GM23248 (cell line): ENCODE measurements at regions not wholly inside any gene's neighbourhood (a gene's known extent, or its start where the extent isn't known, plus 50 kb on each side); places are given as distances from the start of the nearest gene placed in this dataset.

Experiments
- DNase-seq: peaks from one replicate; pipeline ENCODE4 v3.0.0-alpha.2; 2015
- H2AFZ ChIP-seq: fragments of 200-600 bp; sonication (generic); 2 replicates; pipeline ENCODE4 v1.6.1; 2016; ENCODE audit warnings: antibody characterized with exemption
- H3F3A ChIP-seq: fragments of 200-600 bp; sonication (generic); 2 replicates; pipeline ENCODE4 v1.6.1; 2016; ENCODE audit warnings: mild to moderate bottlenecking, antibody characterized with exemption, mixed run types; ENCODE audit not compliant: insufficient read depth
- H3K27ac ChIP-seq: fragments of 200-600 bp; sonication (generic); 2 replicates; pipeline ENCODE4 v1.5.1; 2016; ENCODE audit warnings: mild to moderate bottlenecking
- H3K27me3 ChIP-seq: fragments of 200-600 bp; sonication (generic); replicated peaks from 2 replicates; pipeline ENCODE4 v1.6.1; 2016; ENCODE audit warnings: mild to moderate bottlenecking; ENCODE audit not compliant: insufficient read depth
- H3K36me3 ChIP-seq: fragments of 200-600 bp; sonication (generic); 2 replicates; pipeline ENCODE4 v1.6.1; 2016; ENCODE audit warnings: low read depth, mild to moderate bottlenecking
- H3K4me1 ChIP-seq: fragments of 200-600 bp; sonication (generic); 2 replicates; pipeline ENCODE4 v1.6.1; 2016; ENCODE audit warnings: mild to moderate bottlenecking; ENCODE audit not compliant: insufficient read depth
- H3K4me2 ChIP-seq: fragments of 200-600 bp; sonication (generic); one replicate; pipeline ENCODE4 v1.6.1; 2016; ENCODE audit warnings: mild to moderate bottlenecking; ENCODE audit not compliant: unreplicated experiment
- H3K4me3 ChIP-seq: fragments of 200-600 bp; sonication (generic); 2 replicates; pipeline ENCODE4 v1.5.1; 2016; ENCODE audit warnings: mild to moderate bottlenecking
- H3K79me2 ChIP-seq: fragments of 200-600 bp; sonication (generic); 2 replicates; pipeline ENCODE4 v1.6.1; 2016; ENCODE audit warnings: mild to moderate bottlenecking; ENCODE audit not compliant: insufficient read depth
- H3K9ac ChIP-seq: fragments of 200-600 bp; sonication (generic); 2 replicates; pipeline ENCODE4 v1.6.1; 2016; ENCODE audit warnings: mild to moderate bottlenecking
- H3K9me2 ChIP-seq: fragments of 200-600 bp; sonication (generic); 2 replicates; pipeline ENCODE4 v1.6.1; 2016; ENCODE audit warnings: mixed run types, mild to moderate bottlenecking, moderate library complexity; ENCODE audit not compliant: insufficient read depth
- H3K9me3 ChIP-seq: fragments of 200-600 bp; sonication (generic); one replicate; pipeline ENCODE4 v1.6.1; 2017; ENCODE audit warnings: low read depth
- H4K20me1 ChIP-seq: fragments of 200-600 bp; sonication (generic); 2 replicates; pipeline ENCODE4 v1.6.0; 2016; ENCODE audit not compliant: insufficient read depth
- EZH2 ChIP-seq: fragments of 200-600 bp; sonication (generic); IDR thresholded peaks from 2 replicates; pipeline ENCODE4 v1.6.1; 2018; ENCODE audit warnings: antibody characterized with exemption, mild to moderate bottlenecking; ENCODE audit not compliant: insufficient read depth, poor library complexity, severe bottlenecking
- EZH2phosphoT487 ChIP-seq: fragments of 200-600 bp; sonication (generic); IDR thresholded peaks from 2 replicates; pipeline ENCODE4 v1.6.1; 2018; ENCODE audit warnings: antibody characterized with exemption, moderate library complexity, mild to moderate bottlenecking, low read depth; ENCODE audit not compliant: insufficient read depth
- WGBS, 2 experiments: methylation state at CpG; one replicate each; pipeline ENCODE4 v1.1.6; 2015 to 2017; ENCODE audit warnings: low lambda C conversion rate in 2 of 2, low coverage in 1 of 2; ENCODE audit errors: missing lambda C conversion rate in 2 of 2; 5-methylcytosine and 5-hydroxymethylcytosine counted together
- in situ Hi-C: fragments of 300-500 bp; cut with MboI; formaldehyde crosslinking; loops from 2 replicates; pipeline ENCODE4 v1.15.0; 2020

DNA sequence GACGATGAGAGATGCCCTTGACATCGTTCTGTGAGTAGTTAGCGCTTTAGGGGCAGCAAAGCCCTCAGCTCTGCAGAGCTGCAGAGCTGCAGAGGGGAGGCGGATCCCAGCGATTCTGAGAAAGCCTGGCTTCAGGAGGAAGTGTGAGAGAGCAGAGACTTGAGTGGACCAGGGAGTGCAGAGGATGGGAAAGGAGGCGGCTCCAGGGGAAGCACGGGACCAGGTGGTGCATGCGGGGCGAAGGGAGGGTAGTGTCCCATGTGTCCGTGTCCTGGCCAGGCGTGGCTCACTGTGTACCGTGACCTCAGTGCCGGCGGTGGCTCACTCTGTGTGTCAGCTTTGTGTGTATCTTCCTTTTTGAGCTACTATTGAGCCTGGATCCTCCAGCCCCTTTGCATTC is 250.8 kb upstream of the PITRM1 start:
- H3K27me3 ChIP-seq = no peaks in the 10 kb centered on the region
- H3K9ac ChIP-seq = no peak overlapping the region
- H3K79me2 ChIP-seq = no peaks in the 10 kb centered on the region
- in situ Hi-C loops = no loop called here
- H3K9me3 ChIP-seq = no peaks in the 10 kb centered on the region
- no peak overlapping the region for H2AFZ ChIP-seq
- no peaks in the 10 kb centered on the region for H4K20me1 ChIP-seq
- H3K4me3 ChIP-seq = no peak overlapping the region
- no peak for DNase-seq
- H3K9me2 ChIP-seq = no peaks in the 10 kb centered on the region
- TF ChIP-seq EZH2phosphoT487 (no peak), EZH2 (no peak)
- peaks cover 13% of the 10 kb centered on the region for H3K4me1 ChIP-seq
- H3F3A ChIP-seq = no peaks in the 10 kb centered on the region
- WGBS, 2 experiments = 86 to 88% methylated on average over 13 to 14 of the region's 14 CpGs
- H3K36me3 ChIP-seq = no peaks in the 10 kb centered on the region
- no peak overlapping the region for H3K27ac ChIP-seq
- H3K4me2 ChIP-seq = no peak overlapping the region

DNA sequence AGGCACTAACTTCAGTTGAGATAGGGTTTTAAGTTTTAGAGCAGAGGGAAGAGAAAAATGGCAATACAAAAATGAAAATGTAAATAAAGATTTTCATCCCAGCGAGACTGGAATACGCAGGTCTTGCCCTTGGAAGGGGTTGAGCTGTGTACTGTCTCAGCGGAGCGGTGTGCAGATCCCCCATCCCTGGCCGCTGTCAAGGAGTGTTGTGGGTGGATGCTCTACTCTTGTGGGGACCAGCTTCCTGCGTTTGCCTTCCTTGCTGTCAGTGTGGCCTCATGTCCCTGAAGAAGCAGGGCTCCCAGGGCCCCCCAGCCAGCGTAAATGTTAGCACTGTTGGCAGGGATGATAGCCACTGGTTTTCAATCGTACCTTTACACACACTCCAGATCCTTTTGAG is 249.7 kb upstream of the PITRM1 start:
- Histone ChIP-seq H3K9me3 (no peaks in the 10 kb centered on the region), H3K79me2 (no peaks in the 10 kb centered on the region), H2AFZ (no peak overlapping the region), H4K20me1 (no peaks in the 10 kb centered on the region), H3F3A (no peaks in the 10 kb centered on the region), H3K36me3 (no peaks in the 10 kb centered on the region), H3K9me2 (no peaks in the 10 kb centered on the region), H3K4me3 (no peak overlapping the region), H3K27me3 (no peaks in the 10 kb centered on the region), H3K27ac (no peak overlapping the region), H3K4me2 (no peak overlapping the region), H3K4me1 (peaks cover 13% of the 10 kb centered on the region), H3K9ac (no peak overlapping the region)
- TF ChIP-seq EZH2phosphoT487 = no peak
- no peak for TF ChIP-seq EZH2
- 86 to 88% methylated on average over 8 of the region's 8 CpGs for WGBS, 2 experiments
- in situ Hi-C loops = no loop called here
- DNase-seq = no peak

DNA sequence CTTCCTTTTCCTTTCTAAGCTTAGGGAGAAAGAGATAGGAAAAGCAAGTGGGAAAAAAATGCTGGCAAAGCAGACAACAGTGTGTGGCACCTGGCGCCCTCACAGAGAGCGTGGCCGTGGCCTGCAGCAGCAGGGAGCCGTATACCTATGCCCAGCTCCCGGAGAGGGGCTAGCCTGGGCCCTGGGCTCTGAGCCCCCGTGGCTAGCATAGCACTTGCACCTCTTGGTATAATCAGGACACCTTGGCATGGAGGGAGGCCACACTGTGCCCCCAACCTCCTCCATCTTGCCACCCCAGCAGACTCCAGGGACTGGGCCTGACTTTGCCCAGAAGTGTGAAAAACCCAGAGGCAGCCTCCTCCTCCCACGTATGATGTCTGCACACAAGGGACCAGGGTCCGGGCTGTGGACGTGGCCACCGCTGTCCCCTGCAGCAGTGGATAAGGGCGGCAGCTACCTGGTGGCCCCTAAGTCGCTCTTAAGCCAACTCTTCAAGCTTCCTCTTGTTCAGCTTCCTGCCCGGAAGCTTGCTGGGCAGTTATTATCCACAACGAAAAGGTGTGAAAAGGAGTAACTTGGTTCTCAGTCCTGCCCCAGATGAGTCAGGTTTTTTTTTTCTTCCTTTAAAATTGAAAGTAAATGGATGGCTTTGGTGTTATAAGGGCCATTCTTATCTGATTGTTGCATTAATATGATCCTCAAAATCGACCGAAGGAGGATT is 249.1 kb upstream of the PITRM1 start:
- no peaks in the 10 kb centered on the region for H4K20me1 ChIP-seq
- TF ChIP-seq EZH2 (no peak), EZH2phosphoT487 (no peak)
- in situ Hi-C loops = no loop called here
- no peaks in the 10 kb centered on the region for H3K9me2 ChIP-seq
- H3F3A ChIP-seq = no peaks in the 10 kb centered on the region
- peaks cover 10% of the 10 kb centered on the region for H3K4me1 ChIP-seq
- no peak overlapping the region for H3K4me2 ChIP-seq
- H3K9me3 ChIP-seq = no peaks in the 10 kb centered on the region
- H3K36me3 ChIP-seq = no peaks in the 10 kb centered on the region
- H2AFZ ChIP-seq = no peak overlapping the region
- no peak overlapping the region for H3K4me3 ChIP-seq
- H3K27ac ChIP-seq = no peak overlapping the region
- WGBS, 2 experiments = 79 to 80% methylated on average over 16 of the region's 16 CpGs
- H3K9ac ChIP-seq = no peak overlapping the region
- H3K27me3 ChIP-seq = no peaks in the 10 kb centered on the region
- no peak for DNase-seq
- H3K79me2 ChIP-seq = no peaks in the 10 kb centered on the region

DNA sequence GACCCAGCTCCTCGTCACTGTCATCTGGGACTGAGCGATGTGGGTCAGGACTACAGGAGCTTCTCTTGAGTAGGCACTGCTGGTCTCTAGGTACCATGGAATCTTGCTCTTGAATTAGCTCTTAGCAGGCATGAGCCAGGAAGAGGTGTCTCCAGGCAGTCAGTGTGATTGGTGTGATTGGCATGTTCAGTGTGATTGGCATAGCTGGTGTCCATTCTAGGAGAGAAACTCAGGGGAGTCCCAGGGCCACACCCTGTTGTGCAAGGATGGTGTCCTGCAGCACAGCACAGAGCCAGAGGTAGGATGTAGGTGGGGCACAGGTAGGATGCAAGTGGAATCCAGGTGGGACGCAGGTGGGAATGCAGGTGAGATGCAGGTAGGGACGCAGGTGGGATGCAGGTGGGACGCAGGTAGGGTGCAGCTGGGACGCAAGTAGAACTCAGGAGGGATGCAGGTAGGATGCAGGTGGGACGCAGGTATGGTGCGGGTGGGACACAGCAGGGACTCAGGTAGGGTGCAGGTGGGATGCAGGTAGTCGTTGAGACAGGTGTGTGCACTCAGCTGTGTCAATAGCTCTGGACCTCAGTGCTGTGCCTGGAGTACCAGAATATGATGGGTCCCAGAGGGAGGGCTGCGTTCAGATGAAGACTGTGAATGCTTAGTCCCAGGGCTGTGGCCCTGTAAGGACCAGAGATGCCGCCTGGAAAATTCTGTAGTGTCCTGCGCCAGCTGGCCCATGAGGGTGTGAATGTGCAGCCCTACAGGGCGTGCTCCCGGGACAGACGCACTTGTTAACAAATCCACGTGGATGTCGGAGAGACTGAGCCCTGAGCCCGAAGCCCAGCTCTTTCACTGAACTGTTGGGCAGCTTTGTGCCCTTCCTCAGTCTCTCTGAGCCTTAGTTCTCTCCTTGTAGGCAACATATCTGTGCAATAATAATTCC is 248.2 kb upstream of the PITRM1 start:
- H3K27ac ChIP-seq = no peak overlapping the region
- no peaks in the 10 kb centered on the region for H3K36me3 ChIP-seq
- H3K27me3 ChIP-seq = no peaks in the 10 kb centered on the region
- no peak overlapping the region for H2AFZ ChIP-seq
- no peak overlapping the region for H3K4me2 ChIP-seq
- H3K9me3 ChIP-seq = no peaks in the 10 kb centered on the region
- no peaks in the 10 kb centered on the region for H4K20me1 ChIP-seq
- in situ Hi-C loops = no loop called here
- no peak for DNase-seq
- H3F3A ChIP-seq = no peaks in the 10 kb centered on the region
- no peak overlapping the region for H3K4me3 ChIP-seq
- peaks cover 1% of the 10 kb centered on the region for H3K4me1 ChIP-seq
- WGBS, 2 experiments = 55 to 59% methylated on average over 17 to 18 of the region's 18 CpGs
- no peaks in the 10 kb centered on the region for H3K79me2 ChIP-seq
- no peaks in the 10 kb centered on the region for H3K9me2 ChIP-seq
- H3K9ac ChIP-seq = no peak overlapping the region
- no peak for TF ChIP-seq EZH2phosphoT487
- TF ChIP-seq EZH2 = no peak
